Upper lobe of left lung (tissue), 6 donors: ENCODE measurements at regions not wholly inside any gene's neighbourhood (a gene's known extent, or its start where the extent isn't known, plus 50 kb on each side); places are given as distances from the start of the nearest gene placed in this dataset.

Experiments
- ATAC-seq, 2 donors: fragments of 200-7000 bp; cut with Tn5 transposase; one replicate each; pipeline ENCODE4 v1.9.1; 2022; ENCODE audit warnings: mild to moderate bottlenecking in 2 of 2, moderate library complexity in 2 of 2; ENCODE audit not compliant: low FRiP score in 2 of 2
- DNase-seq, 2 donors: peaks; one replicate each; pipeline ENCODE4 v3.0.0-alpha.2; 2019 to 2020
- H3K27ac ChIP-seq, 4 donors: fragments of 200-600 bp; sonication (generic); one replicate each; pipeline ENCODE4 v1.5.1; 2016 to 2019
- H3K27me3 ChIP-seq, 4 donors: fragments of 200-600 bp; sonication (generic); one replicate each; pipeline ENCODE4 v1.5.1; 2017 to 2019
- H3K36me3 ChIP-seq, 4 donors: fragments of 200-600 bp; sonication (generic); one replicate each; pipeline ENCODE4 v1.5.1; 2016 to 2019
- H3K4me1 ChIP-seq, 4 donors: fragments of 200-600 bp; sonication (generic); one replicate each; pipeline ENCODE4 v1.5.1; 2018 to 2019
- H3K4me3 ChIP-seq, 4 donors: fragments of 200-600 bp; sonication (generic); one replicate each; pipeline ENCODE4 v1.5.1; 2017 to 2019; ENCODE audit warnings: mild to moderate bottlenecking in 2 of 4, moderate library complexity in 1 of 4
- H3K9me3 ChIP-seq, 4 donors: fragments of 200-600 bp; sonication (generic); one replicate each; pipeline ENCODE4 v1.5.1; 2018 to 2019
- EP300 ChIP-seq, 4 donors: sonication (generic); formaldehyde crosslinking; IDR thresholded peaks; one replicate each; pipeline ENCODE4 v1.5.1; 2017; ENCODE audit warnings: antibody characterized with exemption in 4 of 4, control low read depth in 2 of 4
- POLR2A ChIP-seq, 4 donors: fragments of 450-650 bp; IDR thresholded peaks; one replicate each; pipeline ENCODE4 v1.5.1; 2016 to 2017; ENCODE audit warnings: antibody characterized with exemption in 4 of 4, mild to moderate bottlenecking in 2 of 4
- POLR2AphosphoS5 ChIP-seq, 2 donors: sonication (generic); formaldehyde crosslinking; IDR thresholded peaks; one replicate each; pipeline ENCODE4 v1.5.1; 2017; ENCODE audit warnings: antibody characterized with exemption in 2 of 2
- WGBS, 2 donors: methylation state at CpG; one replicate each; pipeline ENCODE4 v1.1.5; 2017 to 2018; 5-methylcytosine and 5-hydroxymethylcytosine counted together
- TF ChIP-seq, protein P1 (sequence below), 6 experiments: fragments of 450-650 bp in 4 of 6; fragments of 200-600 bp in 2 of 6; sonication (generic) in 2 of 6; IDR thresholded peaks; one replicate each; pipeline ENCODE4 v1.5.1; 2016 to 2019; ENCODE audit warnings: antibody characterized with exemption in 6 of 6
- donor health status: DM: no; HTN: no; CAD: no; lungs with moderate emphysema.
- donor health status: DM: no; HTN: yes; CAD: no; lungs with severe emphysema.

DNA sequence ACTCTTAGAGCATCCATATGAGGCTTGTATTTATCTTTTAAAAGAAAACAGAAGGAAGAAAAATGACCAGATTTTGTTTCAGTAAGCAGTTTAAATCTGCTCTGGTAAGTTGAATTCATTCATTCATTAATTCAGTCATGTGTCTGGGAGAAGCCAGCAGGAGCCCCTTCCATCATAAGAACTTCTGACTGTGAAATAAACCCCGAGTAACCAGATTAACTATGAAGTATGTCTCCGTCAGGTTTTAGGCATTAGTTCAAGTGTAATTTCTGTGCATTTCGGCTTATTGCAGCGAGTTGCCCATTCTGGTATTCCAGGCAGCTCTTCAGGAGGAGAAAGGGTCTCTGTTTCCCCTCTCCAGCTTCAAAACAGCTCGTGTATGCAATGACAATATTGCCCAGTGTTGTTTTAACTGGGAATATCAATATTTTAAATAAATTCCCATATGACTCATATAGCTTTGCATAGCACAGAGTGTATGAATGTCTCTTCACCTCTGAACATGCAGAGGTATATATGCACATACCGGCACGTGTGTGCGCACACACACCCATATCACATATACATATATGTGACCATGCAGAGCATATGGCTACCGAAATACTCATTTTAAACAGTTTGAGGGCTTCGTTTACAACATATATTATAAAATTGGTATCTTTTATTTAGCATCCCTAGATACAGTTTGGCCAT, 255.3 kb downstream of the BCOR start:
- ATAC-seq (no peak), DNase-seq (no peak)
- Histone ChIP-seq H3K4me3 (no peak overlapping the region), H3K27ac (no peak overlapping the region), H3K36me3 (no peaks in the 10 kb centered on the region), H3K9me3 (no peaks in the 10 kb centered on the region), H3K4me1 (no peaks in the 10 kb centered on the region), H3K27me3 (no peaks in the 10 kb centered on the region)
- TF ChIP-seq POLR2AphosphoS5 (IDR thresholded peaks at IDR 0.05), result no peak
- no peak for TF ChIP-seq EP300 (IDR thresholded peaks at IDR 0.05)
- TF ChIP-seq, protein P1, sequence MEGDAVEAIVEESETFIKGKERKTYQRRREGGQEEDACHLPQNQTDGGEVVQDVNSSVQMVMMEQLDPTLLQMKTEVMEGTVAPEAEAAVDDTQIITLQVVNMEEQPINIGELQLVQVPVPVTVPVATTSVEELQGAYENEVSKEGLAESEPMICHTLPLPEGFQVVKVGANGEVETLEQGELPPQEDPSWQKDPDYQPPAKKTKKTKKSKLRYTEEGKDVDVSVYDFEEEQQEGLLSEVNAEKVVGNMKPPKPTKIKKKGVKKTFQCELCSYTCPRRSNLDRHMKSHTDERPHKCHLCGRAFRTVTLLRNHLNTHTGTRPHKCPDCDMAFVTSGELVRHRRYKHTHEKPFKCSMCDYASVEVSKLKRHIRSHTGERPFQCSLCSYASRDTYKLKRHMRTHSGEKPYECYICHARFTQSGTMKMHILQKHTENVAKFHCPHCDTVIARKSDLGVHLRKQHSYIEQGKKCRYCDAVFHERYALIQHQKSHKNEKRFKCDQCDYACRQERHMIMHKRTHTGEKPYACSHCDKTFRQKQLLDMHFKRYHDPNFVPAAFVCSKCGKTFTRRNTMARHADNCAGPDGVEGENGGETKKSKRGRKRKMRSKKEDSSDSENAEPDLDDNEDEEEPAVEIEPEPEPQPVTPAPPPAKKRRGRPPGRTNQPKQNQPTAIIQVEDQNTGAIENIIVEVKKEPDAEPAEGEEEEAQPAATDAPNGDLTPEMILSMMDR (IDR thresholded peaks at IDR 0.05), result no peak
- no peak for TF ChIP-seq POLR2A (IDR thresholded peaks at IDR 0.05)
- 86 to 94% methylated on average over 10 of the region's 10 CpGs for WGBS, 2 donors

DNA sequence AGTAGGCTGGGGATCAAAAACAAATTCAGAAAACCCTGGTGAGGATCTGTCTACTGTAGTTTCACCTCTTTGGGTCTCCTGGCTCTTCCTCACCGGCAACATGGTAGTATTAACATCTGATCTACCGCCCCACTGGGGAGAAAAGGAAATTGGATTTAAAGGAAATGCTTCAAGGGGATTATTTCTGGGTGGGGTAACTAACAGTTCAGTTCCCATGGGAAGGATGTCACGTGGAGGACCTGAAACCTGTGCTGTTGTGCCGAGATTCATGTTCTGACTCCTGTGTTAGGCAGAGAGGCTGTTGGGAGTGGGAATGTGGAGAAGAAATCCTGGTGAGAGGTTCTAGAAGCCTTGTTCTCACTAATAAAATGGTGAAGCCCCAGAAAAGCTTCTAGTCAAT, 254.4 kb downstream of the BCOR start:
- Histone ChIP-seq H3K27ac (no peak overlapping the region), H3K27me3 (no peaks in the 10 kb centered on the region), H3K36me3 (no peaks in the 10 kb centered on the region), H3K4me3 (no peak overlapping the region), H3K9me3 (no peaks in the 10 kb centered on the region), H3K4me1 (no peaks in the 10 kb centered on the region)
- DNase-seq (no peak), ATAC-seq (no peak)
- TF ChIP-seq POLR2A (IDR thresholded peaks at IDR 0.05), result no peak
- TF ChIP-seq, protein P1 (IDR thresholded peaks at IDR 0.05), result no peak
- TF ChIP-seq POLR2AphosphoS5 (IDR thresholded peaks at IDR 0.05), result no peak
- TF ChIP-seq EP300 (IDR thresholded peaks at IDR 0.05), result no peak
- WGBS, 2 donors, result 65 to 81% methylated on average over 4 of the region's 4 CpGs

DNA sequence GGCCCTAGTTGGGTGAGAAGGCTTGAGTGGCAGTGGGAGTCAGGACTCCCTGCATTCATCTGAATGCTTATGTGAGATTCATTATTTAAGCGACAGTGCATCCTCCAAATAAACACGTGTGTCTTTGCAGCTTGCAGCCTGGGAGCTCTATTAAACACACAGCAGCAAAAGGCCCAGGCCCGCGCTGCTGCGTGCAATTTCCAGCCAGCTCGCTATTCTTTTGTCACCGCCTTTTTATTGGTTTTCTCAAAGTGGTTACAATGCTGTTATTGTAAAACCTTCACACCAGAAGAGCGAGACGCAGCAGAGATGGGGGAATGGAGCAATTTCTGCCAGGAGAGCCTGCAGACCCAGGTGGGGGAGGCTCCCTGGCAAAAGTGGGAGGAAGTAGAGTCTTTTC, 252.5 kb downstream of the BCOR start:
- Histone ChIP-seq H3K27ac (no peak overlapping the region), H3K4me3 (no peak overlapping the region), H3K9me3 (no peaks in the 10 kb centered on the region), H3K4me1 (no peaks in the 10 kb centered on the region), H3K36me3 (no peaks in the 10 kb centered on the region), H3K27me3 (no peaks in the 10 kb centered on the region)
- ATAC-seq, result no peak
- WGBS, 2 donors, result 86% methylated on average over 9 of the region's 9 CpGs
- TF ChIP-seq EP300 (IDR thresholded peaks at IDR 0.05), result no peak
- no peak for TF ChIP-seq POLR2A (IDR thresholded peaks at IDR 0.05)
- TF ChIP-seq POLR2AphosphoS5 (IDR thresholded peaks at IDR 0.05), result no peak
- TF ChIP-seq, protein P1 (IDR thresholded peaks at IDR 0.05), result no peak
- DNase-seq, result no peak

DNA sequence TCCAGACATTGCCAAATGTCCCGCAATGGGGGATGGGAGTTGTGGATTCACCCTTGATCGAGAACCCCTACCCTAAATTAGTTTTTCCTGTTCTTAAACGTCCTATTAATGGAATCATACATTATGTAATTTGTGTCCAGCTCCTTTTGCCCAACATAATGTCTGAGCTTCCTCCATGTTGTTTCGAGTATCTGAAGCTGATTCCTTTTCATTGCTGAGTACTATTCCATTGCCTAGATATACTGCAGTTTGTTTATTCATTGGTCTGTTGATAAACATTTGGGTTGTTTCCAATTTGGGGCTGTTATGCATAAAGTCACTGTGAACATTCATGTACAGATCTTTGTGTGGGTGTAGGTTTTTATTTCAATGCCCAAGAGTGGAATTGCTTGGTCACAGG, 251.3 kb downstream of the BCOR start:
- Histone ChIP-seq H3K9me3 (no peaks in the 10 kb centered on the region), H3K27me3 (no peaks in the 10 kb centered on the region), H3K4me3 (no peak overlapping the region), H3K4me1 (no peaks in the 10 kb centered on the region), H3K36me3 (no peaks in the 10 kb centered on the region), H3K27ac (no peak overlapping the region)
- WGBS, 2 donors, result 85 to 96% methylated on average over 4 of the region's 4 CpGs
- TF ChIP-seq, protein P1 (IDR thresholded peaks at IDR 0.05), result no peak
- TF ChIP-seq POLR2A (IDR thresholded peaks at IDR 0.05), result no peak
- no peak for TF ChIP-seq POLR2AphosphoS5 (IDR thresholded peaks at IDR 0.05)
- no peak for TF ChIP-seq EP300 (IDR thresholded peaks at IDR 0.05)
- no peak for DNase-seq
- no peak for ATAC-seq

DNA sequence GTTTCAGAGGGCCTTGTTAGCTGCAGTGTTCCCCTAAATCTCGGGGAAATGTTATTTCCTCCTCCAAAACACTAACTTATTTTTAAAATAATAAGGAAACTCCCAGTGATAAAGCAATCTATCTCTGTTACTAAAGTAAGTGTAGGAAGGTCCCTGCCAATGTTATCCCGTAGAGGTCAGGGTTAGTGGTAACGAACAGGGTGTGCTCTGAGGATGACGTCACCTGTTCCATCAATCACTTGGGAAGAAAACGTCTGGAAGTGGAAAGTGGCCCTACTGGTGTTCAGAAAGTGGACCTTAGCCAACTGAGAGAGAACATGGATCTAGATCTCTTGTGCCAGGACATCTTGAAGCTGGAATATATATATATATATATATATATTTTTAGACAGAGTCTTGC, 249.5 kb downstream of the BCOR start:
- WGBS, 2 donors, result 32 to 58% methylated on average over 4 to 5 of the region's 5 CpGs
- DNase-seq, result no peak
- no peak overlapping the region for H3K27ac ChIP-seq
- H3K4me3 ChIP-seq, result no peak overlapping the region
- peak in 1 of 2 donors; percentile 60 for ATAC-seq
- no peaks in the 10 kb centered on the region for H3K27me3 ChIP-seq
- TF ChIP-seq, protein P1 (IDR thresholded peaks at IDR 0.05), result no peak
- no peak for TF ChIP-seq POLR2A (IDR thresholded peaks at IDR 0.05)
- TF ChIP-seq EP300 (IDR thresholded peaks at IDR 0.05), result peak in 2 of 4 donors; percentile 38 to 74
- H3K9me3 ChIP-seq, result no peaks in the 10 kb centered on the region
- H3K36me3 ChIP-seq, result no peaks in the 10 kb centered on the region
- H3K4me1 ChIP-seq, result no peaks in the 10 kb centered on the region
